Lower leg skin (tissue), 3 donors: ENCODE measurements at regions not wholly inside any gene's neighbourhood (a gene's known extent, or its start where the extent isn't known, plus 50 kb on each side); places are given as distances from the start of the nearest gene placed in this dataset.

ENCODE experiments used
- POLR2A ChIP-seq, 2 donors: fragments of 450-650 bp; IDR thresholded peaks; one replicate each; pipeline ENCODE4 v1.6.1; 2016 to 2017; ENCODE audit warnings: antibody characterized with exemption in 2 of 2, mild to moderate bottlenecking in 1 of 2, moderate library complexity in 1 of 2
- TF ChIP-seq, protein P1 (sequence below), 3 donors: fragments of 450-650 bp; IDR thresholded peaks; one replicate each; pipeline ENCODE4 v1.5.1; 2016; ENCODE audit warnings: antibody characterized with exemption in 3 of 3, mild to moderate bottlenecking in 3 of 3, moderate library complexity in 2 of 3

DNA sequence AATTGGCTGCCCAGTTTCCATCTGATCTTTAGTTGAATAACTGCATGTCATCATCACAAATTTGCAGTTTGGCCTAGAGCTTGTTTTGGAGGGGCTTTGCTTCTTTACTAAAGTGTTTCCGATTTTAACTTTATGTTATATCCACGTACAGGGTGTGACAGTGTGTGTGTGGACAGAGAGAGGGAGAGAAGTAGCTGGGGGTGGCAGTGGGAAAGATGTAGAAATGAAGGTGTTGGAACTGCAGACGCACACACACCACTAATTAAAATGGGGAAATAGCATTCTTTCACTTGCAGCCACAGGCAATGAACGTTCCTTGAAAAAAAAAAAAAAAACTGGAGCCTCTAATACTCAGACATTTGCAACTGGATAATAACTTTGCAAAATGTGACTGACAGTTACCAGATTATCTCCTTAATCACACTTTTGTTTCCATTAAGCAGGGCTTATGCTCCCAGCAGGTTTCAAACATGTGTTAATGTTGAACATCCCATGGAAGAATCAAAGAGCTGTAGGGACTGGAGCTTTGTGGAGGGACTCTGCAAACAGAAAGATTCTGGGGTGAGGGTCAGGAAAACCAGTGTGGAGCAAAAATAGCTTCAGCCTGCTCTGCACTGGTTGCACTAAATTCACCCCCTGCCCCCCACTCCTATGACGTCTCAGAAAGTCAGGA is 238.1 kb upstream of the TENM4 start:
- TF ChIP-seq, protein P1, sequence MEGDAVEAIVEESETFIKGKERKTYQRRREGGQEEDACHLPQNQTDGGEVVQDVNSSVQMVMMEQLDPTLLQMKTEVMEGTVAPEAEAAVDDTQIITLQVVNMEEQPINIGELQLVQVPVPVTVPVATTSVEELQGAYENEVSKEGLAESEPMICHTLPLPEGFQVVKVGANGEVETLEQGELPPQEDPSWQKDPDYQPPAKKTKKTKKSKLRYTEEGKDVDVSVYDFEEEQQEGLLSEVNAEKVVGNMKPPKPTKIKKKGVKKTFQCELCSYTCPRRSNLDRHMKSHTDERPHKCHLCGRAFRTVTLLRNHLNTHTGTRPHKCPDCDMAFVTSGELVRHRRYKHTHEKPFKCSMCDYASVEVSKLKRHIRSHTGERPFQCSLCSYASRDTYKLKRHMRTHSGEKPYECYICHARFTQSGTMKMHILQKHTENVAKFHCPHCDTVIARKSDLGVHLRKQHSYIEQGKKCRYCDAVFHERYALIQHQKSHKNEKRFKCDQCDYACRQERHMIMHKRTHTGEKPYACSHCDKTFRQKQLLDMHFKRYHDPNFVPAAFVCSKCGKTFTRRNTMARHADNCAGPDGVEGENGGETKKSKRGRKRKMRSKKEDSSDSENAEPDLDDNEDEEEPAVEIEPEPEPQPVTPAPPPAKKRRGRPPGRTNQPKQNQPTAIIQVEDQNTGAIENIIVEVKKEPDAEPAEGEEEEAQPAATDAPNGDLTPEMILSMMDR (IDR thresholded peaks at IDR 0.05): no peak
- TF ChIP-seq POLR2A (IDR thresholded peaks at IDR 0.05): no peak
